ENCODE measurements at regions not wholly inside any gene's neighbourhood (a gene's known extent, or its start where the extent isn't known, plus 50 kb on each side); places are given as distances from the start of the nearest gene placed in this dataset.

- ATAC-seq (no peak), DNase-seq (ENCODE audit: low read depth, low spot score) (no peak)
- no peaks in the 10 kb centered on the region for H3K9me3 ChIP-seq (ENCODE audit: control insufficient read depth in 1 of 2, insufficient read depth in 1 of 2, low read depth in 1 of 2, low read length in 2 of 2)
- H3K9me2 ChIP-seq (ENCODE audit: insufficient read depth), result no peaks in the 10 kb centered on the region
- H3K4me1 ChIP-seq (ENCODE audit: control insufficient read depth in 1 of 2, insufficient read depth in 2 of 2, low read length in 2 of 2), result 0 out of 4 replicates have a peak, but pooled peaks cover 0 to 3% of the 10 kb centered on the region in 2 experiments
- TF ChIP-seq CTCF (IDR thresholded peaks at IDR 0.05 in 2 of 3, conservative IDR thresholded peaks at IDR 0.05 in 1 of 3; ENCODE audit: borderline replicate concordance in 1 of 3, insufficient read depth in 1 of 3, low read depth in 2 of 3, low read length in 2 of 3) (no peak), POLR2A (IDR thresholded peaks at IDR 0.05; ENCODE audit: borderline replicate concordance, extremely low read depth, insufficient read depth, insufficient read length) (no peak), SRF (IDR thresholded peaks at IDR 0.05; ENCODE audit: low read depth) (no peak), CEBPB (IDR thresholded peaks at IDR 0.05; ENCODE audit: low read depth) (no peak), CBX3 (IDR thresholded peaks at IDR 0.05; ENCODE audit: low read depth) (no peak), ZFX (IDR thresholded peaks at IDR 0.05) (no peak), REST (IDR thresholded peaks at IDR 0.05; ENCODE audit: low read depth) (no peak)
- no peak overlapping the region for H3K4me3 ChIP-seq (replicated peaks in 1 of 2; ENCODE audit: low read depth in 1 of 2, low read length in 2 of 2)
- H3K36me3 ChIP-seq (ENCODE audit: control insufficient read depth in 1 of 2, insufficient read depth in 2 of 2, low read length in 2 of 2), result no peaks in the 10 kb centered on the region
- H2AFZ ChIP-seq (ENCODE audit: low read depth, low read length, poor library complexity, severe bottlenecking), result no peak overlapping the region
- ChIA-PET POLR2A (no interaction called here), RAD21 (ENCODE audit: low non-redundant PET in 1 of 2, low total read pairs in 2 of 2, uncharacterized antibody in 2 of 2, unreplicated experiment in 2 of 2) (no interaction called here), CTCF (no interaction called here)
- 0 out of 2 replicates have a peak, but pooled peaks cover 8% of the 10 kb centered on the region for H3K27me3 ChIP-seq (ENCODE audit: insufficient read depth, low read length)
- no TSS peak for BruUV-seq (replicated peaks)
- no peaks in the 10 kb centered on the region for H3K79me2 ChIP-seq (ENCODE audit: insufficient read depth, low read length)
- no peak overlapping the region for H3K9ac ChIP-seq (ENCODE audit: low read length)
- intact Hi-C loops (cut with micrococcal nuclease), result no loop called here
- no peak overlapping the region for H3K4me2 ChIP-seq (ENCODE audit: low read length)
- no peaks in the 10 kb centered on the region; the same call in 1 of the 2 replicates for H4K20me1 ChIP-seq (ENCODE audit: insufficient read depth)
- no peak overlapping the region for H3K27ac ChIP-seq (ENCODE audit: low read depth, low read length)
Measured at GRCh38 chr11:110982214-110982613, 263.3 kb upstream of the POU2AF2 start.
